Activated naive CD8-positive, alpha-beta T cell treated with anti-CD3 and anti-CD28 coated beads for 36 hours (primary cell): ENCODE measurements at regions not wholly inside any gene's neighbourhood (a gene's known extent, or its start where the extent isn't known, plus 50 kb on each side); places are given as distances from the start of the nearest gene placed in this dataset.

Experiments
- DNase-seq: peaks from one replicate; pipeline ENCODE4 v3.0.0; 2021
- H3K27ac Mint-ChIP-seq: one replicate; pipeline ENCODE4 v1.8.0; 2022; ENCODE audit warnings: mild to moderate bottlenecking, moderate library complexity, mixed read lengths
- H3K27me3 Mint-ChIP-seq: one replicate; pipeline ENCODE4 v1.8.0; 2022; ENCODE audit warnings: mild to moderate bottlenecking, mixed read lengths
- H3K36me3 Mint-ChIP-seq: one replicate; pipeline ENCODE4 v1.8.0; 2021; ENCODE audit warnings: mild to moderate bottlenecking, mixed read lengths
- H3K4me1 Mint-ChIP-seq: one replicate; pipeline ENCODE4 v1.8.0; 2021; ENCODE audit warnings: mixed read lengths
- H3K4me3 Mint-ChIP-seq: one replicate; pipeline ENCODE4 v1.8.0; 2022; ENCODE audit warnings: mild to moderate bottlenecking, moderate library complexity, mixed read lengths
- H3K9me3 Mint-ChIP-seq: one replicate; pipeline ENCODE4 v1.8.0; 2022; ENCODE audit warnings: mixed read lengths

DNA sequence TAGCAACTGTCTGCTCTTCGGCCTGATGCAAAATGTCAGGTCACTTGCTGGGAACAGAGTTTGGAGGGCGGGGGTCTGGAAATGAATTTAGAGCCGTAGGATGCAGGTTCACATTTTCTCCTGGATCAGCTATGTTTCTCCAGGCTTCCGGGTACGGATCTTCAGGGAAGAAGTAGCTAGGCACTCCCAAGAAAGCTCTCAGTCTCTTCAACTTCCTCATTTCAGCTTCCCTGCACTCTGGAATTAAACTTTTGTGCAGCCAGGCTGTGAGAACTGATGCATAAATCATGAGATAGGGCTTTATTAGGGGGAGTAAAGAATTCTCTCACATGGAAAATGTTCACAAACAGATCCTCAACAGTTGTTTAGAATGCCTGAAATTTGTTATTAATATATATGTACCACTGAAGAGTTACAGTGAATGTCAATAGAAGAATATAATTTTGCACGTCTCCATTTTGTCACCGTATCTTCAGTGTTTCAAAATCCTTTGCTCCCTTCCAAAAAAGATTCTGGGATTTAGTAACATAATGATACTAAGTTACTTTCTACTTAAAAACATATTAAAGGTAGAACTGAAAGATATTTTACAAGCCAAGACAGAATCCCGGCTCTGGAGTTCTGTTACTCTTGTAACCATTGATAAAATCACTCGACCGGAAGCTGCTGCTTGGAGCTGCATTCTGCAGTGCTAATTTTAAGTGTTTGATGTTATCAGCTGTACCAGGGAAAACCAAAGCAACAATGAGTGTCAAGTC, 178.5 kb upstream of the P2RY1 start:
- H3K36me3 Mint-ChIP-seq, result no peaks in the 10 kb centered on the region
- H3K4me3 Mint-ChIP-seq, result no peak overlapping the region
- H3K27ac Mint-ChIP-seq, result no peak overlapping the region
- no peak for DNase-seq
- H3K9me3 Mint-ChIP-seq, result peaks cover 4% of the 10 kb centered on the region
- H3K27me3 Mint-ChIP-seq, result peaks cover 3% of the 10 kb centered on the region
- H3K4me1 Mint-ChIP-seq, result peaks cover 4% of the 10 kb centered on the region

DNA sequence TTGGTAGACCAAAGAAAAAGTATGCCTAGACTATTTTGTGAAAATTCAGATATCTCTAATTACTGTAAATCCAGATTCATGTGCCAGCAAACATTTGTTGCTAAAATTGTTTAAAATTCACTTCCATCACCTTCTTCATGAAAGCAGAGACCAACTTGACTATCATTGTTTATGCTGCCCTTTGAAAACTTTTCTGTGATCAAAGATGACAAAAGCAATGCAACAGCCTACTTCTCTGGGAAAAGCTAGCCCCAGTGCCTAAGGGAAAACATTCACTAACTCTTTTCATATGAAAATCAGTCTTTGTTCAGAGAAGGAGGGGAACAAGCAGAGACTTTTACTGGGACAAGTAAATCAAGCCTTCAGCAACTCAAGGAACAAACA, 178.0 kb upstream of the P2RY1 start:
- Mint-ChIP-seq H3K27me3 (peaks cover 3% of the 10 kb centered on the region), H3K36me3 (no peaks in the 10 kb centered on the region), H3K4me3 (no peak overlapping the region), H3K4me1 (peaks cover 4% of the 10 kb centered on the region), H3K9me3 (peaks cover 7% of the 10 kb centered on the region), H3K27ac (no peak overlapping the region)
- no peak for DNase-seq

GRCh38 chr3:152658977-152659720, 175.8 kb upstream of the P2RY1 start:
- no peak overlapping the region for H3K4me3 Mint-ChIP-seq
- DNase-seq, result no peak
- peaks cover 3% of the 10 kb centered on the region for H3K27me3 Mint-ChIP-seq
- peaks cover 10% of the 10 kb centered on the region for H3K9me3 Mint-ChIP-seq
- peaks cover 4% of the 10 kb centered on the region for H3K4me1 Mint-ChIP-seq
- no peaks in the 10 kb centered on the region for H3K36me3 Mint-ChIP-seq
- no peak overlapping the region for H3K27ac Mint-ChIP-seq

DNA sequence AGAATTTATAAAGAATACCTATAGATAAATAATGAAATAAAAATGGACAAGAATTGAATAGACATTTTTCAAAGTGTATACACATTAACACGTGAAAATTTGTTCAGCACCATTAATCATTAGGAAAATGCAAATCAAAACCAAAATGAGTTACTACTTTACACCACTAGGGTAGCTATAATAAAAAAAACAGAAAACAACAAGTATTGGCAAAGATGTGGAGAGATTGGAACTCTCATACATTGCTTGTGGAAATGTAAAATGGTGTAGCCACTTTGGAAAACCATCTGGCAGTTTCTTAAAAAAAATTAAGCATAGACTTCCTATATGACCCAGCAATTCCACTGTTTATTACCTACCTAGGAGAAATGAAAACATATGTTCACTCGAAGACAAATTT, 172.8 kb upstream of the P2RY1 start:
- Mint-ChIP-seq H3K4me3 (no peak overlapping the region), H3K27ac (no peak overlapping the region), H3K4me1 (peaks cover 7% of the 10 kb centered on the region), H3K9me3 (peaks cover 10% of the 10 kb centered on the region), H3K36me3 (no peaks in the 10 kb centered on the region), H3K27me3 (no peaks in the 10 kb centered on the region)
- DNase-seq, result no peak

GRCh38 chr3:152664766-152665165, 170.2 kb upstream of the P2RY1 start:
- H3K4me1 Mint-ChIP-seq, result peaks cover 7% of the 10 kb centered on the region
- no peaks in the 10 kb centered on the region for H3K36me3 Mint-ChIP-seq
- DNase-seq, result no peak
- no peaks in the 10 kb centered on the region for H3K27me3 Mint-ChIP-seq
- peaks cover 10% of the 10 kb centered on the region for H3K9me3 Mint-ChIP-seq
- H3K27ac Mint-ChIP-seq, result no peak overlapping the region
- H3K4me3 Mint-ChIP-seq, result no peak overlapping the region

GRCh38 chr3:152667267-152667666, 167.7 kb upstream of the P2RY1 start:
- H3K27me3 Mint-ChIP-seq, result peaks cover 12% of the 10 kb centered on the region
- no peak overlapping the region for H3K27ac Mint-ChIP-seq
- no peak overlapping the region for H3K4me3 Mint-ChIP-seq
- DNase-seq, result no peak
- H3K36me3 Mint-ChIP-seq, result no peaks in the 10 kb centered on the region
- H3K9me3 Mint-ChIP-seq, result peaks cover 3% of the 10 kb centered on the region
- H3K4me1 Mint-ChIP-seq, result peaks cover 9% of the 10 kb centered on the region

GRCh38 chr3:152669560-152669959, 165.4 kb upstream of the P2RY1 start:
- Mint-ChIP-seq H3K36me3 (no peaks in the 10 kb centered on the region), H3K27ac (no peak overlapping the region), H3K4me3 (no peak overlapping the region), H3K4me1 (peaks cover 9% of the 10 kb centered on the region), H3K9me3 (no peaks in the 10 kb centered on the region), H3K27me3 (peaks cover 13% of the 10 kb centered on the region)
- DNase-seq, result no peak

GRCh38 chr3:152671446-152672319, 163.2 kb upstream of the P2RY1 start:
- Mint-ChIP-seq H3K27ac (no peak overlapping the region), H3K4me3 (peak overlapping the region; percentile 2)

GRCh38 chr3:152672320-152672649, 162.6 kb upstream of the P2RY1 start:
- no peak overlapping the region for H3K4me3 Mint-ChIP-seq
- no peaks in the 10 kb centered on the region for H3K9me3 Mint-ChIP-seq
- H3K27me3 Mint-ChIP-seq, result peaks cover 15% of the 10 kb centered on the region
- no peak overlapping the region for H3K27ac Mint-ChIP-seq
- H3K36me3 Mint-ChIP-seq, result no peaks in the 10 kb centered on the region
- H3K4me1 Mint-ChIP-seq, result peaks cover 2% of the 10 kb centered on the region
- DNase-seq, result no peak

More at GRCh38 chr3:152671446-152672319, 163.2 kb upstream of the P2RY1 start:
- Mint-ChIP-seq H3K4me1 (peaks cover 2% of the 10 kb centered on the region), H3K36me3 (no peaks in the 10 kb centered on the region), H3K27me3 (peaks cover 15% of the 10 kb centered on the region), H3K9me3 (no peaks in the 10 kb centered on the region)
- DNase-seq, result no peak

GRCh38 chr3:152676810-152677379, 158.0 kb upstream of the P2RY1 start:
- peaks cover 2% of the 10 kb centered on the region for H3K4me1 Mint-ChIP-seq
- H3K27ac Mint-ChIP-seq, result no peak overlapping the region
- no peak for DNase-seq
- no peaks in the 10 kb centered on the region for H3K36me3 Mint-ChIP-seq
- H3K9me3 Mint-ChIP-seq, result no peaks in the 10 kb centered on the region
- H3K4me3 Mint-ChIP-seq, result no peak overlapping the region
- H3K27me3 Mint-ChIP-seq, result peaks cover 7% of the 10 kb centered on the region

- no peaks in the 10 kb centered on the region for H3K4me1 Mint-ChIP-seq
- no peak for DNase-seq
- no peaks in the 10 kb centered on the region for H3K9me3 Mint-ChIP-seq
- no peak overlapping the region for H3K27ac Mint-ChIP-seq
- peaks cover 3% of the 10 kb centered on the region for H3K27me3 Mint-ChIP-seq
- H3K36me3 Mint-ChIP-seq, result no peaks in the 10 kb centered on the region
- H3K4me3 Mint-ChIP-seq, result no peak overlapping the region
Measured at GRCh38 chr3:152677491-152677890, 157.4 kb upstream of the P2RY1 start.

- DNase-seq, result no peak
- H3K4me3 Mint-ChIP-seq, result no peak overlapping the region
- H3K9me3 Mint-ChIP-seq, result no peaks in the 10 kb centered on the region
- no peaks in the 10 kb centered on the region for H3K27me3 Mint-ChIP-seq
- no peaks in the 10 kb centered on the region for H3K36me3 Mint-ChIP-seq
- no peaks in the 10 kb centered on the region for H3K4me1 Mint-ChIP-seq
- no peak overlapping the region for H3K27ac Mint-ChIP-seq
Measured at GRCh38 chr3:152682477-152682876, 152.5 kb upstream of the P2RY1 start.

- H3K4me3 Mint-ChIP-seq, result no peak overlapping the region
- no peaks in the 10 kb centered on the region for H3K4me1 Mint-ChIP-seq
- peaks cover 3% of the 10 kb centered on the region for H3K27me3 Mint-ChIP-seq
Measured at GRCh38 chr3:152683521-152683999, 151.4 kb upstream of the P2RY1 start.

GRCh38 chr3:152684279-152684678, 150.7 kb upstream of the P2RY1 start:
- H3K27me3 Mint-ChIP-seq, result peaks cover 5% of the 10 kb centered on the region
- DNase-seq, result no peak
- H3K27ac Mint-ChIP-seq, result no peak overlapping the region
- no peaks in the 10 kb centered on the region for H3K9me3 Mint-ChIP-seq
- peaks cover 1% of the 10 kb centered on the region for H3K36me3 Mint-ChIP-seq
- no peaks in the 10 kb centered on the region for H3K4me1 Mint-ChIP-seq
- no peak overlapping the region for H3K4me3 Mint-ChIP-seq

More at GRCh38 chr3:152683521-152683999, 151.4 kb upstream of the P2RY1 start:
- Mint-ChIP-seq H3K36me3 (no peaks in the 10 kb centered on the region), H3K9me3 (no peaks in the 10 kb centered on the region), H3K27ac (no peak overlapping the region)
- no peak for DNase-seq

DNA sequence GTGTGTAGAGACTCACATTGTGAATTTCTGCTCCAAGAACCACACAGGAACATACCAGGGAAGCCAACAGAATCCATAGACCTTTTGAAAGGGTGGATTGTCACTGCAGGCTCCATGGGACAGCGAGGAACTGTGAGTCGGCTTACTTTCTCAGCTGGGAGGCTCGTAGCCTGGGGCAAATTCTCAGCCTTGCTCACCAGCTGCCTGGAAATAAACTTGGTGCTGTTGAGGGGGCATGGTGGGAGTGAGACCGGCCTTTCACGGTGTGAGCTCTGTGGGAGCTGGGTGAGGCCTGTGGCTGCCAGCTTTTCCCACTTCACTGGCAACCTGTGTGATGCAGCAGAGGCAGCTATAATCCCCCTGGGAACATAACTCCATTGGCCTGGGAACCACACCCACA, 146.6 kb upstream of the P2RY1 start:
- Mint-ChIP-seq H3K36me3 (peaks cover 1% of the 10 kb centered on the region), H3K27ac (no peak overlapping the region), H3K27me3 (peaks cover 5% of the 10 kb centered on the region), H3K4me1 (peaks cover 2% of the 10 kb centered on the region), H3K9me3 (no peaks in the 10 kb centered on the region), H3K4me3 (no peak overlapping the region)
- no peak for DNase-seq
